BE2C (cell line): ENCODE measurements at regions not wholly inside any gene's neighbourhood (a gene's known extent, or its start where the extent isn't known, plus 50 kb on each side); places are given as distances from the start of the nearest gene placed in this dataset.

Experiments
- DNase-seq: peaks from one replicate; pipeline ENCODE4 v3.0.0-alpha.2; 2020
- H3K27me3 ChIP-seq: fragments of 250-450 bp; sonication (Bioruptor Pico); 2 replicates; pipeline ENCODE4 v1.5.1; 2020; ENCODE audit warnings: mild to moderate bottlenecking
- H3K36me3 ChIP-seq: fragments of 250-450 bp; sonication (Bioruptor Pico); 2 replicates; pipeline ENCODE4 v1.5.1; 2020; ENCODE audit warnings: mild to moderate bottlenecking
- H3K4me1 ChIP-seq: fragments of 250-450 bp; sonication (Bioruptor Pico); 2 replicates; pipeline ENCODE4 v1.5.1; 2020
- H3K4me3 ChIP-seq: 2 replicates; pipeline ENCODE4 v1.5.1; 2011; ENCODE audit warnings: low read depth, low read length
- H3K9me3 ChIP-seq: fragments of 250-450 bp; sonication (Bioruptor Pico); 2 replicates; pipeline ENCODE4 v1.5.1; 2020
- TF ChIP-seq, protein P1 (sequence below): IDR thresholded peaks from 2 replicates; pipeline ENCODE4 v1.5.1; 2012; ENCODE audit warnings: mild to moderate bottlenecking, low read depth, low read length

GRCh38 chr20:24732076-24732475, 217.0 kb upstream of the CST7 start:
- no peak overlapping the region for H3K4me3 ChIP-seq
- H3K4me1 ChIP-seq: no peaks in the 10 kb centered on the region
- DNase-seq: no peak
- H3K36me3 ChIP-seq: no peaks in the 10 kb centered on the region
- TF ChIP-seq, protein P1, sequence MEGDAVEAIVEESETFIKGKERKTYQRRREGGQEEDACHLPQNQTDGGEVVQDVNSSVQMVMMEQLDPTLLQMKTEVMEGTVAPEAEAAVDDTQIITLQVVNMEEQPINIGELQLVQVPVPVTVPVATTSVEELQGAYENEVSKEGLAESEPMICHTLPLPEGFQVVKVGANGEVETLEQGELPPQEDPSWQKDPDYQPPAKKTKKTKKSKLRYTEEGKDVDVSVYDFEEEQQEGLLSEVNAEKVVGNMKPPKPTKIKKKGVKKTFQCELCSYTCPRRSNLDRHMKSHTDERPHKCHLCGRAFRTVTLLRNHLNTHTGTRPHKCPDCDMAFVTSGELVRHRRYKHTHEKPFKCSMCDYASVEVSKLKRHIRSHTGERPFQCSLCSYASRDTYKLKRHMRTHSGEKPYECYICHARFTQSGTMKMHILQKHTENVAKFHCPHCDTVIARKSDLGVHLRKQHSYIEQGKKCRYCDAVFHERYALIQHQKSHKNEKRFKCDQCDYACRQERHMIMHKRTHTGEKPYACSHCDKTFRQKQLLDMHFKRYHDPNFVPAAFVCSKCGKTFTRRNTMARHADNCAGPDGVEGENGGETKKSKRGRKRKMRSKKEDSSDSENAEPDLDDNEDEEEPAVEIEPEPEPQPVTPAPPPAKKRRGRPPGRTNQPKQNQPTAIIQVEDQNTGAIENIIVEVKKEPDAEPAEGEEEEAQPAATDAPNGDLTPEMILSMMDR: no peak
- no peaks in the 10 kb centered on the region; the same call in 1 of the 2 replicates for H3K9me3 ChIP-seq
- H3K27me3 ChIP-seq: no peaks in the 10 kb centered on the region; the same call in 1 of the 2 replicates

DNA sequence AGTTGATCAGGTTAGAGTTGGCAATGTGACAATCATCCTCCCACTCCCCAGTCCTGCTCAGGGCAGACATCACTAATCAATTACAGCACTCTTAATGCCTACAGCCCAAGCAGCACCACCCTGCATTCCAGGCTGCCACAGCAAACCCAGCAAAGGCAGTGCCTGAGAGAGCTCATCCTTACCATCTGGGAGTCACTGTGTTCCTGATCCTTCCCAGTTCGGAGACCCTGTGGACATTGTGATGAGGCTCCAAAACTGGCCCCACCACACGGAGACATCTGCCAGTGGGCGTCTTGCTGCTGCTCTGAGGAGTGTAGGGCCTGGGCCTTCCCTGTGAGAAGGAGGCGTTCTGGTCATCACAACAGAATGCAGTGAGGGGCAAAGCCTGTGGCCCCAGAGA, 216.5 kb upstream of the CST7 start:
- TF ChIP-seq, protein P1: no peak

DNA sequence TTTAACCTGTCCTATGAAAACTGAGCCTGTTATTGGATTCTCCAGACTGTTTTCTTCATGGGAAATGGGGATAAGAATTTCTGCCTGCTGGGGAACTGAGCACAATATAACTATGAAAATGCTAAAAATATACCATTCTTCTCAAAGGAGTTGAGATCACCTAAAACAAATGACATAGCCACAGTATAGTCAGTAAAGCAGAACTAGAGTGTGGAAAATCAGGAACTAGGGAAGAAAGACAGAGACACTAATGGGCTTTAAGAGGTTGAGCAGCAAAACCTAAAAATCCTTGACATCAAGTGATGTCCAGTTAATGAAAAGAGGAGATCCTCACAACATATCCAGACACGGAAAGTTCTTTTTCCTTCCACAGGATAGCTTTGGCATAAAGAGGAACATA, 215.7 kb upstream of the CST7 start:
- DNase-seq: no peak

More for the DNA sequence above, 216.5 kb upstream of the CST7 start:
- H3K4me3 ChIP-seq: no peak overlapping the region
- no peaks in the 10 kb centered on the region for H3K36me3 ChIP-seq
- no peaks in the 10 kb centered on the region; the same call in 1 of the 2 replicates for H3K27me3 ChIP-seq
- H3K9me3 ChIP-seq: no peaks in the 10 kb centered on the region; the same call in 1 of the 2 replicates
- no peak for DNase-seq
- H3K4me1 ChIP-seq: no peaks in the 10 kb centered on the region

GRCh38 chr20:24734139-24734538, 214.9 kb upstream of the CST7 start:
- no peaks in the 10 kb centered on the region for H3K27me3 ChIP-seq
- no peak for DNase-seq
- H3K4me1 ChIP-seq: no peaks in the 10 kb centered on the region
- H3K36me3 ChIP-seq: no peaks in the 10 kb centered on the region
- H3K4me3 ChIP-seq: no peak overlapping the region
- H3K9me3 ChIP-seq: no peaks in the 10 kb centered on the region
- TF ChIP-seq, protein P1: no peak

More for the DNA sequence above, 215.7 kb upstream of the CST7 start:
- no peaks in the 10 kb centered on the region for H3K27me3 ChIP-seq
- no peaks in the 10 kb centered on the region for H3K36me3 ChIP-seq
- H3K4me1 ChIP-seq: no peaks in the 10 kb centered on the region
- no peaks in the 10 kb centered on the region for H3K9me3 ChIP-seq
- H3K4me3 ChIP-seq: no peak overlapping the region
- TF ChIP-seq, protein P1: no peak

DNA sequence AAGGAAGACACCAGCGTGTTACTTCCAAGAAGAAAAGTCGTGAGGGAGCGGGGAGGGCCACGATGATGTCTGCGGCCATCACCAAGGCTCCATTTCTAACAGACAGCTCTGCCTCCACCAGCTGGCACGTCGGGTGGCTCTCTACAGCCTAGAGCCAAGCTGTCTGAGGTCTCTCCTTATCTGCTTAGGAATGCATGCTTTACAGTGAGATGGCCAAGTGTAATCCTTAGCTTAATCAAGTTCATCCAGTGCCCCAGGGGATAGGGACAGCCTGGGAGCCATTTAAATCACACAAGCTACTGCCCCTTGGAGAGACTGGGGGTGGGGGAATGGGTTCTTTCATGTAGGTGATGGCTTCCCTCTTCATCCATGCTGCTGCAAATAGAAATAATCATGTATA, 213.8 kb upstream of the CST7 start:
- no peaks in the 10 kb centered on the region for H3K9me3 ChIP-seq

DNA sequence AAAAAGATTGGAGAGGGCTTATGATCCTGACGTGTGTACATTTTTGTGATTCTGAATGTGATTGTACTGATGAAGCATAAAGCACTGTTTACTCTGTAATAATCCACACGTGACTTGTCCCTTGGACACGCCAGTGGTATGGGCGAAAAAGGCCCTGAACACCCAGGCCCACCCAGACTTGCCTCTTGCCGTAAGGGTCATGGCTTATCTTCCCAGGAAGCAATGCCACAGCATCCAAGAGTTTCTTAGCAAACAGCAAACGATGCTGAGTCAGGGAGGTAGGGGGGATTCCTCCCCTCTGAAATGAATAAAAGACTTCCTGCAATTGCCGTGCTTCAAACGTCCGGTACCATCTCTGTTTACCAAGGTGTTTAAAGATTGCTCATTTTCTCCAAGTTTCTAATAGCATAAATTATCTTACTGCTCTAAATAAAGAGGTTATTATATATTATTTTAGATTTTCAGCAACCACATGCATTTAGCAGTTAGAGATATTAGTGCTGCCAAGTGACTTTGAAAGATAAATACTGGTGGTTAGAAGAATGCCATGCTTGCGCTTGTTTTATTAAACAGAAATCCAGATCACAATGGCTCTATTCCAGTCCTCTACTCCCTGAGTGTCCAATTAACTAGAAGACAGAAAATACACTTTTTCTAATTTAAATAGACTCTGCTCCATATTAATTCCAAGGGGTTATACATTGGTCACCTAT, 212.8 kb upstream of the CST7 start:
- no peaks in the 10 kb centered on the region for H3K9me3 ChIP-seq
- H3K36me3 ChIP-seq: no peaks in the 10 kb centered on the region
- no peaks in the 10 kb centered on the region for H3K27me3 ChIP-seq
- no peaks in the 10 kb centered on the region for H3K4me1 ChIP-seq
- H3K4me3 ChIP-seq: no peak overlapping the region
- TF ChIP-seq, protein P1: no peak
- DNase-seq: no peak

More for the DNA sequence above, 213.8 kb upstream of the CST7 start:
- no peaks in the 10 kb centered on the region for H3K4me1 ChIP-seq
- no peaks in the 10 kb centered on the region for H3K36me3 ChIP-seq
- DNase-seq: no peak
- H3K4me3 ChIP-seq: no peak overlapping the region
- TF ChIP-seq, protein P1: no peak
- no peaks in the 10 kb centered on the region for H3K27me3 ChIP-seq
